ENCODE measurements at regions not wholly inside any gene's neighbourhood (a gene's known extent, or its start where the extent isn't known, plus 50 kb on each side); places are given as distances from the start of the nearest gene placed in this dataset.

- no peak for TF ChIP-seq ZNF274 (IDR thresholded peaks at IDR 0.05; ENCODE audit: low read depth, low read length)
- no peak for TF ChIP-seq YY1 (IDR thresholded peaks at IDR 0.05; ENCODE audit: insufficient read depth, insufficient read length)
- no peak for TF ChIP-seq SUZ12 (IDR thresholded peaks at IDR 0.05; ENCODE audit: extremely low read depth, insufficient read depth, insufficient read length)
Measured at GRCh38 chr6:25157183-25157582, 122.0 kb upstream of the CARMIL1 start.
